NCI-H2196 treated with DMSO at 0.1 percent for 48 hours (cell line): ENCODE measurements at regions not wholly inside any gene's neighbourhood (a gene's known extent, or its start where the extent isn't known, plus 50 kb on each side); places are given as distances from the start of the nearest gene placed in this dataset.

Source experiments
- DNase-seq: peaks from one replicate; lab custom pipeline; 2025; ENCODE audit not compliant: unreplicated experiment; lab: John Stamatoyannopoulos, UW

DNA sequence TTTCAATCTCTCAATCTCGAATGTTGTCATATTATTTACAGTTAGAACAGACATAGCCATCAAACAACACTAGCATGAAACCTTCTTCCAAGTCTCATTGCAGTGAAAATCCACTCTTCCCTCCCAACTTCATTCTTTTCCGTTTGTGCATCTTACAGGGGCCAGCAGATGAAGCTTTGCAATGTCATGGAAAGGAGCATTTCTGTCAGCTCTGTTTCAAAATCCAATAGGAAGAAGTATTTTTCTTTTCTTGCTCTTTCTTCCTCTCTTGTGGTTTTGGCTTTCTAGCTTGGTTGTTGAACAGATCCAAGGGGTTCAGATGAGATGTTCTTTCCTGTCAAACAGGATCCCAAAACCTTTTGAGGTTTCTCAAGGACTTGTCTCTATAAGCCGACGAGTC is 416.6 kb downstream of the AEBP2 start:
- no peak for DNase-seq

DNA sequence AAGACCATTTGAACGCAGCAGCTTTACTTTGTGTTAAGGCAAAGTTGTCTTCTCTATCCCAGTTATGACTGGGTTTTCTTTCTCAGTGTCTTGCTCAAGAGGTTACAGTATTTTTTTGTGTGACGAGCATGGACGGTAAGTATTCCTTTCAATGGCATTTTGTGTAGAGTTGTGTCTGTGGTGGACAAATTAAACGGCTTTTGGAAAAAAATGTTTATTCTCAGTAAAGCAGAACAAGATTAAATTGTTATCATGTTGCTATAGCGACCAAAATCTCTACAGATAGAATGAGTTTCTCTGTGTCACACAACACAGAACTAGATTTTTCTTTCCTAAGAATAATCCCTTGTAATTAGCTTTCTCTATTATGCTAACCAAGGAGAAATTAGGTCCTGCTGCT is 417.1 kb downstream of the AEBP2 start:
- no peak for DNase-seq

DNA sequence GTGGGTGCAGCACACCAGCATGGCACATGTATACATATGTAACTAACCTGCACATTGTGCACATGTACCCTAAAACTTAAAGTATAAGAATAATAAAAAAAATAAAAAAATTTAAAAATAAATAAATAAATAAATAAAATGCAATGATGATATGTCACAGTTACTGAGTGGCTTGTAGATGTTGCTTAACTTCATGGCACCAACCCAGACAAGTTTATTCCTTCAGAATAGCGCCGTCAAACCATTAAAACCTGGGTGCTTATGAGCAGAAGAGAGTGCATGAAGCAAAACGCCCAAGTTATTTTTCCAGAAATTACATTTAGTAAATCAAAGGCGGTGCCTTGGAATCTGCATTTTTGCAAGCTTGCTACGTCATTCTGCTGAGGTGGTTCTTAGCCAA is 417.9 kb downstream of the AEBP2 start:
- no peak for DNase-seq

DNA sequence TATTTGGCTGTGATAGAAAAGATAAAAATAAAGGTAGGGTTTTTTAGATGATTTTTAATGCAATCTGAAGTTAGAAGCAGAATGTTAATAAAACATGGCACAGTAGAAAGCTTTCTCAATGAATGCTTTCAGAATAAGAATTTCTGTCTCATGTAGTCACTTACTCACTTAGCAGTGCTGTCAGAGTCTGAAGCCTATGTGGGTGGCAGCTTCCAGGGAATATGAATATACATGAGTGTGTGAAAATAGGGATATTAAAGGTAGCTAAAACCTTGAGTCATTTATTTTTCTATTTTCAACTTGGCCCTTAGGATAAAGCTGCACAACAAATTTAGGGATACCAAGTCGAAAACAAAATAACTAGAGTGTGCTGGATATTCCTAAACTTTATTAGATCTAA is 427.9 kb downstream of the AEBP2 start:
- no peak for DNase-seq

DNA sequence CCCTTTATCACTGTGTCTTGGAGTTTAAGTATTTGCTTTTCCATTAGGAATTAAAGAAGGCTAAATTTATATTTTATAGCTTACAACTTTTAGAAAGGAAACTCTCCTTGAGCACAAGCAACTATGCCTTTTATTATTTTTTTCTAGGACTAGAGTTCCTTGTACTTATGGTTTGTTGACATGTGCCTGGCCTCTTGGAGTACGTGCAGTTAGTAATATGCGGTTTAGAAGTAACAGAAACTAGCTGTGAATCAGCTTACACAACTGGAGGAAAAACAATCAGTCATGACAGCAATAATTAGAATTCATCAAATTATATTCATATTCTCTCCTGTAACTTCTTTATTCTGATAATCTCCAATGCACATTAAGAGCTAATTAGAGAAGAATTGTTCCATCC is 428.7 kb downstream of the AEBP2 start:
- no peak for DNase-seq

DNA sequence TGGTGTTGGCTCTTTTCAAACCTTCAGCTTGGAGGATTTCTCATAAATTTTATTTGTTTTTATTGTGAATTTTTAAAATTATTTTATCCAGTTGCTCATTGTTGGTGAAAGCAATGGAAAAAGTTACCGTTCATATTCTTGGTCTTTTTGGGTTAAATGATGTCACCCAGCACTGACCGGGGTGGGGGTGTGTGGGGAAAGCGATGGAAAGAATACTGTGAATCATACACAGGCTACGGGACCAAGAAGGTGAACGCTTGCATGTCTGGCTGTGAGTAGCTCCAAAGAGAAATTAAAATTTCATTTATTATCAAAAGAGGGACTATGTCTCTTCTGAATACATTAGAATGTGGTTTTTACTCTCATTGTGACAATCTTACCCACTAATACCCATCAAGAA is 430.1 kb downstream of the AEBP2 start:
- DNase-seq = no peak

DNA sequence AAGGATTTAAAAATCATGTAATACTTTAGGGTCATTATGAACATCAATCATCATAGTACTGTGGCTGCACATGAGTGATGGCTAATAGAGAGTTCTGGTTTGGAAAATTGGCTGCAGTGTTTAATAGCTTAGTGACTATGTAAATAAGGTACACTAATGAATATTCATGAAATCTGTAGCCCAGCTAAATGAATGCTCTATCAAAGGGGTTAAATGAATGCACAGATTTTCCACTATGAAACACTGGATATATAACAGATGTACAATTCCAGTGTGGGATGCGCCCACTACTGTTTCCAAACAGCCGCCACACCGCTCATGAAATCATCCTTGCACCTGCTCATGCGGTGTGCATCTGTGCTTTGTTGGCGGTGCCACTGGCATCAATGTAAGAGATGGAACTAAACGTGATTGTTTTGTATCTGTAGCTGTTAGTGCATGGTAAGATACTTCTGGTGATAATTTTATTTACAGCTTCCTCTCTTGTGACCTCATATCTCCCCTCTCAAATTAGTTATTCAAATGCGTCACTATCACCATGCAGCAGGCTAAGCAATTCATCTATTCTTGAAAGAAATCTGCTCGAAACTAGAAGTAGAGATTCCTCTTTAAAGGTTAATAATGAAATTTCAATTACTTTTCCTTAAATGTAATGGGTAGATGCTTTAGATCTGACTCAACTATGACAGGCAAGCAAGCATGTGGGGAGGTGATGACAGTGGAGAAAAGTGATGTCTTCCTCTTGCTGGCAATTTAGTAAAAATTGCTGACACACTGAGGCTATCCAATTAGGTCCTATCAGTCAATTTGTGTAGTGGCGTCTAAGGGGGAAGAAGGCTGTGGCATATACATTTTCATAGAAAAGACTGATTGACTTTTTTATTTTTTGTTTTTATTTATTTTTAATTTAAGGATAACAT is 433.6 kb downstream of the AEBP2 start:
- no peak for DNase-seq

DNA sequence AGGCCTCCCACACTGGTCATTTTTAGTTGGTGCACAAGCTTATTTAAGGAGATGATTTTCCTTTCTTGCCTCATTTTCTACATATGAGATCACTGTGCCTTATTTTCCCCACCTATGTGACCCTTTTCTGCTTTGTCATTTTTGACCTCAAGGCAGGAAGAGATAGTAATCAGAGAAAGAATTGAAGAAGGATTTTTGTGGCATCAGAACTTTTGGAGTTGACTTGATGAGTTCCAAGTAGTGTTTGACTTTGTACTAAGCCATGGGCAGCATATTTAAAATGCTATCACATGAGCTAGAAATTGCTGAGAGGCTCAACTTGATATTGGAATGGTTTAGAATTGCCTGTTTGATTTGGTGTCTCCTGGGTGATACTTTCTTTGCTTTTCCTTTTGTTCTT is 440.8 kb downstream of the AEBP2 start:
- DNase-seq = no peak

DNA sequence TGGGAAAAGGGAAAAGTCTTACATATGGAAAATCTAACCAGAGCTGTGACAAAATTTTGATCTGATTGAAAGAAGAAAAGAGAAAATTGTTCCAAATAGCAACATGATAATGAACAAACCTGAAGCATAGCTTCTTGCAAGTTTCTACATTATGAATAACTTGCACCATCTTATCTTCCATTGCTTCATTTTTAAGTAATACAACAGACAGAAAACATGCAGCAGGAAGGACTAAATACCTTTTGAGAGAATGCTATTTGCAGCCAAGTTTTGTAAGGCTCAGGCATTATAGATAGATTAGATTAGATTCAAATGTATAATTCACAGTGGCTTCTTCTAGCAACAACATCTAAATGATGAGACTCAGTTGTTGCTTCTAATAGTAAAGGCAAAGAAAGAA is 441.4 kb downstream of the AEBP2 start:
- no peak for DNase-seq

DNA sequence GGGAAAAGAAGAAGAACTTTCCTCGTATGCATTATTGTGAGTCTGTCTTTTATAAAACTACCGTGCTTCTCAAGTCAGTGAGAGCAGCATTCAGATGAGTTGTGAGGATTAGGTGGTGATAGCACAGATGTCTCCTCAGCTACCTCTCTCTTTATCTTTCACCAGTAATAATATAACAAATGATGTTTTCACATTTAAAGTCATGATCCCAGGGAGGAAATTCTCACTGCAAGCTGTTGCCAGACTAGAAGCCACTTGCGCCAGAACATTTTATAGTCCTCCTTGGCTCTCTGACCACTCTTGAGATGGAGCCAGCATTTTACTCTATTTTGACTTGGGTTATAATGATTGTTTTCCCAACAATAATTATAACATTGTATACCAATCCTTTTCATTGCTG is 443.1 kb downstream of the AEBP2 start:
- no peak for DNase-seq

DNA sequence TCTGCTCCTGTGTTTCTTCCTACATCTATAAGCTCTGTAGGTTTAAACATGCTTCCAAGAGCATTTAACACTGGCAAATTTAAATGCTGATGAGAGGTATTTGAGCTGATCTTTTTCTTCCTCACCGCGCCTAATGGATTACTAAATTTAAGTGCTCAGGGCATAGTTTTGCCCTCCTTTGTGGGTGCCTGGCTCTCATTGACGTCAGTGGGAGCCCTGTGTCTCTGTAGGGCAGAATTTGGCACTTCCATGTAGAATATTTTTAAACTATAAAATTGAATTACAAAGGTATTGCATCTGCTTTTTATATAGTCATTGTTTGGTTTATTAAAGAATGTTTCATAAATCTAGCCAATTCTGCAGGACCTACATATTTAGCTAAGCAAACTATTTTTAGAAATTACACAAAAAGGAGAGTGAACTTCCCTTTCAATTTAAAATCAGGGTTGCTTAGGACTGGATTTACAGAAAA is 444.8 kb downstream of the AEBP2 start:
- DNase-seq = no peak

DNA sequence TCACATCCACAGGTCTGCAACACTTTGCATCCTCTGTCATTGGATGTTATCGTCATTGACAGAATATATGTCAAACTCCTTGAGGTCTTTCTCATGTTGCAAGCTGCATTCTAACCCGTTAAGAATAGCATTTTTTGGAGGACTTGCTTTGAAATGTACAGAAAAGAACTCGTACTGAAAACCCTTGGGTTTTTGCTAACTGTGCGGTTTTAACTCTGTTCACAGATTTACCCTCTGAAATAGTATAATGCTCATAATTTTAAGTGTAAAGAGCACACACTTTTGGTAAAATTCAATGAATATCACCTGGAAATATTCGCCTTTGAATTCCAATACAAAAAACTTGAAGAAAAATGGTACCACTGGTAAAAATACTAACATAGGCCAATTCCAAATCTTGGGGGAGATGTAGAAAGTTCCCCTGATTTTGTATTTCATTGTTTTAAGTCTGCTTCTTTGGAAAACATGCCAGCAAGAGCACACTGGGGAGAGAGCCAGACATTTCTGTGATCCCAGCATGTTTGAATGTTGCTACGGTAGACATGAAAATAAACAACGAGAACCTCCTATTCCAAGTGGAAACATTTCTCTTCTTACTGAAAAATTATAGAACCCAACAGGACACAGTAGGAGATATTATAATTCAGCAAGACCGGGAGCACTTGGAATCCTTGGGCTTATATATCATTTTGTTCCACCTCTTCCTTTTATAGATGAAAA is 446.0 kb downstream of the AEBP2 start:
- no peak for DNase-seq

DNA sequence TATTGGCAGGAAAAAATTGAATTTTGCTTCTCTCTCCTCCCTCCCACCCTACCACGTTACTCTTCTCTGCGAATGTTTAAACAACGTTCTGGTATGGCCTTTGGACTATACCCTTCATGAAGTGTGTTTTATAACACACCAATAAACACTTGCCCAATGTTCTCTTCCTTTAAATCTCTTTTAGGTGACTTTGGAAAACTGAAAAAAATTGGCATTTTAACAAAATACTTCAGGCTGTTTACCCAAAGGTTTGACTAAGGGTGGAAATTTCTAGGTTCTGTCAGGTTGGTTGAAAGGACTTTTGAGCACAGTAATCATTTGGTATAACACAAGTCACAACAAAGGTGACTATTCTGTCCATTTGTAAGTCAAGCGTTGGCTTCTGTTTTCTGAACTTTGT is 446.8 kb downstream of the AEBP2 start:
- DNase-seq = no peak

DNA sequence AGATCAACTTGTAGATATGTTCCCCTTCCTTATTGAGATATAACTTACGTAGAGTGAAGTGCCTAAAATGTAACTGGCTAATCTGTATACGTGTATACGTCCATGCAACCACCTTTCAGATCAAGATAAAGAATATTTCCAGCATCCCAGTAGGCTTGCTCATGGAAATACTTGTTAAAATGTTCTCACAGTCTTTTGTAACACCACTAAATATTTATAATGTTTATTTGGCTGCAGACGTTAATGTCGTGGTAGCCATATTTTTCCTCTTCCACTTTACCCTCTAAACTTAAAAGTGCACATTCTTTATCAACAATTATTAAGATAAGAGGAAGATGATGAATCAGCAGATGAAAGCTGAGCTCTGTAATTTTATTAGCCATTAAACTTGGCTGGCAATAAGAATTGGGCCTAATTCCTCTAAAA is 447.4 kb downstream of the AEBP2 start:
- DNase-seq = no peak

DNA sequence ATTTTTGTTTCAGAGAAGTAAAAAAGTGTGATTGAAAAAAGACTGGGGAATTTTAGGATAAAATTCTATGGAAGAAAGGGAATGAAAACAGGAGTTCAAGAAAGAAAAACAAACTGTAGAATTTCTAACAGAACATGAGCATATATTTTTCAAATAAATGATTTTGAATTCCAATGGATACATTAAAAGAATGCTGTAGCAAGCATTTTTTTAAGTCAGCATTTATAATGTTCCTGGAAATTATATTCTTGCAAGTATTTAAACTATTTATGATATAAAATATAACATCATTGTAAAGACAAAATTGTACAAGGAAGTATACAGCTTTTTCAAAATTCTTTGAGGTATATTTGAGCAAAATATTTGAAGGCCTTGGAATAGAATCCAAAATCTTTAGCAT is 450.7 kb downstream of the AEBP2 start:
- DNase-seq = no peak

DNA sequence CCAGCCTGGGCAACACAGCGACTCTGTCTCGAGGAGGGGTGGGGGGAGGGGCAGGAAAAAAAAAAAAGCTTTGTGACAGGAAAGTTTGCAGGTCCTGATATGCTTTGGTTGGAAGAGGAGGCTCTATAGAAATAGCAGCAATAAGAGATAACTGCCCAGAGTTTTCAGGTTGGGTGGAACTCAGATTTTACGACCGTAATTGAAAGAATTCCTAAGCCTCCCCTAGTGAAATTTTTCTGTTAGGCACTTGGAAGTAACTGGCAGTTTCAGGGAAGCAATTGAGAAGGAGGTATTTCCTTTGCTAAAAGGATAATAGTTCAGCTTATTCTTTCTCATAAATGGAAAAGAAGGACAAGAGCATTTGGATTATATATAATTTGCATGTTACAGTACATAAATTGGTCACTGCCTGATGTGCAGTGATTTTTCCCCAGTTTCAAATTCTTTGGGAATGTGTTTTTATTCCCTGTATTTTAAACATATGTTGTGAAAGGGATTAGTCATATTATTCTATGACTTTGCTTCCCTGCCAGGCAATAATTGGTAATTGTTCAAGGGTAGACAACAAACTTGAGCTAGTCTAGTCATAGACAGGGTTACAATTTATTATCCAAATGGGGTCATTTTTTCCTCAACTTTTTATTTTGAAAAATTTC is 452.8 kb downstream of the AEBP2 start:
- no peak for DNase-seq

DNA sequence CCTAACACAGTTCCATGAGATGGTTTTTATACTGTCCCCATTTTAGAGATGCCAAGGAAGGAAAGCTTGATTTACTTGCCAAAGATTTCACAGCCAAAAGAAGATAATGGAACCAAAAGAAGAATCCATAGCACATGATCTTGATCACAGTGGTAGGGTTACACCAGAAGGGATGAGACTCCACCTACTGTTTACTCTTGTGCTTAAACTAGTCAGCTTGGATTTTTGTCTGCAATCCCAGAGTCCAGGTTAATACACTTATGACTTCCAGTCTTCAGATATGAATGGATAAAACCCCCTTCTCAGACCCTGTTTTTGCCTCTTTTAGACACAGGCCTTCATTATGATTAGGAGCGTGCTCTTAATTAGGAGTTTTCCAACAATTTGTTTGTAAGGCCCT is 454.2 kb downstream of the AEBP2 start:
- no peak for DNase-seq

DNA sequence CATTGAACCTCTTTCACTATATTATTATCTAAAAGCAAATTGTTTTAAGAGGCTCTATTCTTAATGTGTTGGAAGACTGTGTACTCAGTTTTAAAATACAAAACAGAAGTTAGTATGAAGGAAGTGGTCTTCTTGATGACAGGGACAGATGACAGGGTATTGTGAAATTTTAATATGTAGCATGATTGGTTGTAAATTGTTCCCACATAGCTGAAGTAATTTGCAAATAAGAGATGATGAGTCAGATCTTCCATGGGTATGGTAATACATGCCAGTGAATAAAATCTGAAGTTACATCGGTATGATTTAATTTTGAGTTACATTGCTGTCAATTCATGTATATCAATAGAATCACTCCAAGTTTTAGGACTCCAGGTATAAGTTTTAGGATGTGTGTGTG is 454.8 kb downstream of the AEBP2 start:
- DNase-seq = no peak

DNA sequence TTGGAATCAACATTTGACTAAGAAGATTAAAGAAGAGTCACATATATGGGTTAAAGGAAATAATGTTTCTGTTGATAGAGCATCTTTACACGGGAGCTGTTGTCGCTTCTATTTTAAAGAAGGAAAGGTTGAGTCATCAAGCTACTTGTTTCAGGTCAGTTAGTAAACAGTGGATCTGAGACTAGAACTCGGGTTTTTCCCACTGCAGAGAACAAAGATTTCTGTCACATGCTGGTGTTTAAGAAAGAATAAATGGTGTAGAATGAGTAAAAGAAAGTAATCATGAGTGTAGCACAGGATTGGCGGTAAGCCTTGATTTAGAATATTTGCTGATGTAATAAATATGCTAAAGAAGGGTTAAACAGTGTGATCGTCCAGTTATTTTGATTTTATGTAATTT is 455.5 kb downstream of the AEBP2 start:
- no peak for DNase-seq

DNA sequence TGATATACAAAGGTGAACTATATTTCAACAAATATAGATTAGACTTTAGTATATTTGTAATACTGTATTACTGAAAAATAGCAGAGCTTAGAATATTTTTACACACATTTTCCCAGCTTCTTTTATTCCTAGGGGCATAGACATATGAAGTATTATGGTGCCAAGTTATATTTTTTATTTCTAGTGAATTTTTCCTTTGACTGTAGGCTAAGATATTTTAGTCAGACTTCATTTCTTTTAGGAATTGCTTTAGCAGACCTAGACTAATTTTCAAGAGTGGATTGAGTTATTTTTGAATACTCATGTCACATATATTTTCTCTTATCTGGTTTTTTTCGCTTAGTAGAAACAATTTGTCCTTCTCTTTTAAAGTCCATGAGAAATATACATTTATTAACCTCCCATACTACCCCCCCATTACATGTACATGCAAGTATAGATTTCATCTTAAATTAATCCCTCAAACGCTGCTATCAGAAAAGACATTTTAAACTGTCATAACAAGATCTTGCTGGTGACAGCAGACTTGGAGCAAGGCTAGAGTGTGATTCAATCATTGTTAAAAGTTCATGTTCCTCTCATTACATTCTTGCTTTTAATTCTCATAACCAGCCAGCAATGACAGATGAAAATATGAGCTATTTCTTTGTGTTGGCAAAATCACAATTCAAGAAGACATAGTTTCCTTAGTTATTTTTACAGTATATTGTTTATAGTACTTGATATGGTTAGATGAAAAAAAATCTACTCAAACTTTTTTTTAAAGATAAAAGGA is 456.1 kb downstream of the AEBP2 start:
- DNase-seq = no peak

DNA sequence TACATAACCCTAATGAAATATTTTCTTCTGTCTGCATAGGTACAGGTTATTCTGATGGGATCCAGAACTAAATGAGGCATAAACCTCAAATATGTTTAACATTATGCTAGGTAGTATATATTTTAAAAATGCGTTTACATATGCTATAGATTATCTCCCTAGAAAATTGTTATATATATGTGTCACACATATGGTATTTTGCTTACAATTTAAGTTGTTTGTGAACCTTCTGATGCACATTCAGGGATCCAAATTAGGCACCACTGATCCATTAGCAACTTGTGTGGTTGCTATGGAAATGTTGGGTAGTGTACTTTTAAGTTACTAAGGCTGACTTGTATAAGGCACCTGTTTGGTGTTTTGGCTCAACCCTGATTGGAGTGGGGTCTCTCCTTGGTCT is 456.7 kb downstream of the AEBP2 start:
- DNase-seq = no peak
